Embryonic facial prominence (tissue), 1 donor: ENCODE measurements at regions not wholly inside any gene's neighbourhood (a gene's known extent, or its start where the extent isn't known, plus 50 kb on each side); places are given as distances from the start of the nearest gene placed in this dataset.
"Not testable (repeated sequence)": the region's sequence is repeated elsewhere in the genome, so short reads cannot be mapped to it uniquely, and the experiment has no call there.

Experiments
- DNase-seq: peaks from one replicate; pipeline ENCODE4 v3.0.0-alpha.2; 2016; ENCODE audit errors: extremely low spot score

DNA sequence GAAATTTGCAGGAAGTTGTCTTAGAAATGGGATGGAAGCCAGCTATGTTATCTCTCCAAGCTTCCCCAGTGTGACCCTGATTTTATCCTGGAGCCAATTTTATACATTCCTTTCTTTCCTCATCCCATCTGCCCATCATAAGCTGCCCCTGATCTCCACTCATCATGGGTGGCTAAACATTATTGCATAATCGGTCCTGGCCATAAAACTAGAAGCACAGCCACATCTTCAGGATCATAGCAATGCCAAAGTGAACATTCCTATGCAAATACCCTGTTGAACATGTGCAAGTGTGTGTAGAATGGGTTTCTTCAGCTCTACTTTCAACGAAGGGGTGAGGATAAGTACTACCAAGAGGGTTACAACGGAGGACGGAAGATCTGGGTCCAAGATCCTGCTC lies 50.6 kb upstream of the COG2 start:
- no peak for DNase-seq

- DNase-seq: no peak
These were observed 52.3 kb upstream of the COG2 start for GRCh38 chr1:230589951-230590350.

GRCh38 chr1:230588323-230588746 lies 53.9 kb upstream of the COG2 start:
- DNase-seq: no peak

GRCh38 chr1:230587061-230587460 lies 55.2 kb upstream of the COG2 start:
- no peak for DNase-seq

- no peak for DNase-seq
These were observed 57.6 kb upstream of the COG2 start for GRCh38 chr1:230584660-230585059.

DNA sequence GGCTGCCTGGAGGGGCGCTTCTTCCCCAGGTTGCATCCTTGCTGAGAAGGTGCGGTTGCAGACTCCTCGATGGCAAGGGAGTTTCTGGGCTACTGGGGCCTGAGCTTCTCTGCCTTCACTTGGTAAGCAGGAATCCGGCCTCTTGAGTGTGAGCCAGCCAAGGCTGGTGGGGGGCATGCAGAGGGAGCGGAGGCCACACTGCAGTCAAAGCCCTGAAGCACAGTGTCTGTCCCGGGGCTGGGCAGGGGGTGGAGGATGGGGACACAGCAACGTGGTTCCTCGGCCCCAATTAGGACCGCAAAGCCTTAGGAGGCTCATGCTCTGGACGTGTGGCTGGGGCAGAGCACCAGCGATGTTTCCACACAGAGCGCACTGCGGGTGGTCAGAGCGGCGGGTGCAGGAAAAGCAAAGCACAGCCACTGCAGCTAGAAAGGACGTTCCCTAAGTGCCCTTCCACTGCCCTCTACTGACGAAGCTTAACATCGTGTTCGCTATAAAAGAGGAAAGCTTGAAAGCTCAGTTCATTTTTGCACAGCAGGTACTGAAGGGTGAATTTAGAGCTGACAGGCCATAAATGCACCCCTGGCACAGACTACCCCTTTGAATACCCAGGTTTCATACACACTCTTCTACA lies 60.7 kb upstream of the COG2 start:
- DNase-seq: no peak

GRCh38 chr1:230578616-230579015 lies 63.7 kb upstream of the COG2 start:
- no peak for DNase-seq

- DNase-seq: no peak
These were observed 64.7 kb upstream of the COG2 start for GRCh38 chr1:230577537-230577936.

GRCh38 chr1:230575886-230576500 lies 66.3 kb upstream of the COG2 start:
- no peak for DNase-seq

DNA sequence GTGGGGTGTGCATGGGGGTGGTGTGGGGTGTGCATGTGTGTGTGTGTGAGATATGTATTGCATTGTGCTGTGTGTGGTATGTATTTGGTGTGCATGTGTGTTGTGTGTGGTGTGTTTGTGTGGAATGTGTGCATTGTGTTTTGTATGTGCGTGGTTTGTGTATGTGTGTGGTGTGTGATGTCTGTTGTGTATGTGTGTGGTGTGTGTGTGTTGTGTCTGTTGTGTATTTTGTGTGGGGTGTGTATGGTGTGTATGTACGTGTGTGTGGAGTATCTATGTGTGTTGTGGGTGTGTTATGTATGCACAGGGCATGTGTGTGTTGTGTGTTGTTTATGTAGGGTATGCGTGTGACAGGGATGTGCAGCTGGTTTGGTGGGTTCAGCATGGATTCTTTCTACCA lies 67.8 kb upstream of the COG2 start:
- DNase-seq: no peak

GRCh38 chr1:230573658-230574057 lies 68.6 kb upstream of the COG2 start:
- DNase-seq: no peak

GRCh38 chr1:230572121-230573105 lies 69.9 kb upstream of the COG2 start:
- DNase-seq: no peak

GRCh38 chr1:230570724-230571360 lies 71.4 kb upstream of the COG2 start:
- DNase-seq: no peak

GRCh38 chr1:230569201-230569600 lies 73.1 kb upstream of the COG2 start:
- no peak for DNase-seq

DNA sequence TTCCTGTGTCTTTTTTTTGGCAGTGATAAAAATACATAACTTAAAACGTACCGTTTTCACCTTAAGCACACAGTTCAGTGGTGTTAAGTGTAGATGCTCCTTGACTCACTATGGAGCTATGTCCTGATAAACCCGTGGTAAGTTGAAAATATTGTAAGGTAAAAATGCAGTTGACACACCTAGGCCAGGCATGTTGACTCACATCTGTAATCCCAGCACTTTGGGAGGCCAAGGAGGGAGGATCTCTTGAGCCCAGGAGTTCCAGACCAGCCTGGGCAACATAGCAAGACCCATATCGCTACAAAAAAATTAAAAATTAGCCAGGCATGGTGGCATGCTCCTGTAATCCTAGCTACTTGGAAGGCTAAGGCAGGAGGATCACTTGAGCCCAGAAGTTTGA lies 73.6 kb upstream of the COG2 start:
- no peak for DNase-seq

DNA sequence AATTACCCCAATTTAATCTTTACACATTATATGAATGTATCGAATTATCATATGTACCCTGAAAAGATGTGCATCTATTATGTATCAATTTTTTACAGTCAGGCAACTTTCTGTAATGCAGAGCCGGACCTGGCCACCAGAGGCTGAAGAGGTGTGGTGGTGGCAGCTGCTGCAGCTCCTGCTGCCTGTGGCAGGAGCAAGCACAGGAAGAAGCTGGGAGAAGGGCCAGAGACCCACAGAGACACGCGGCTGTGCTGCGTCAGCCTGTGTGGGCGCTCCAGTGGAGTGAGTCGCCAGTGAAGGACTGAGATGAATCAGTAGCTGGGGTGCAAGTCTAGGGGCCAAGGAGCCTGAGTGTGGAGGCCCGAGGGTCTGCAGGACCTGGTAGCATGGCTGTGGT lies 74.3 kb upstream of the COG2 start:
- DNase-seq: no peak

DNA sequence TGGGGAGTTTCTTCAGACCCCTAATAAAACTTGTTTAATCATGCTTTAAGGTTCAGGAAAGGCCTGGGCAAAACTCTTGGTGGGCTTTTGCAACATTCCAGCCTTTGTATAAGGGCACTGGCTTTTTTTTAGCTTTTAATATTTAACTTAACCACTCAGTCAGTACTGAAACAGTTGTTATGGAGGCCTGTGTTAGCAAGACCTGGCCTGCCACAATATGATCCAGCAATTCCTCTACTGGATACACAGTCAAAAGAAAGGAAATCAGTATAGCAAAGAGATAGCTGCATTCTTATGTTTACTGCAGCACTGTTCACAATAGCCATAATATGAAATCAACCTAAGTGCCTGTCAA lies 75.1 kb upstream of the COG2 start:
- DNase-seq: no peak

- DNase-seq: not testable (repeated sequence)
These were observed 75.6 kb upstream of the COG2 start for GRCh38 chr1:230566532-230567220.

GRCh38 chr1:230565141-230565540 lies 77.1 kb upstream of the COG2 start:
- DNase-seq: no peak

GRCh38 chr1:230563591-230563990 lies 78.7 kb upstream of the COG2 start:
- no peak for DNase-seq

DNA sequence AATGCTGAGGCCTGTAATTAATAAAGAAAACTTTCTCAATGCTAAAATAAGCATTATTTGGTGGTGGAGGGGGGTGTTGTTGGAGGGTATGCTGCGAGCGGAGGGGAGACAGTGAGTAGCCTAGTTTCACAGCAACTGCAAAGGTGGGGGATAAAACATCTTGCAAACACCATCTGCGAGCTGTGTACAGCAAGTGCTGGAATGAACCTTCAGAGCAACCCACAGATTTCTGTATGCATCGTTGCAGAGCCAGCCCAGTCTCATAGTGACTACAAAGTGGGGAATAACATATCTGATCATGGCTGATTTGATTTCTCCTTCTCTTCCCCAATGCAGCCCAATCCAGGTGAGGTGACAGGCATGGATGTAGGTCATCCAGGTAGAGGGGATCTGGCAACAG lies 80.7 kb upstream of the COG2 start:
- no peak for DNase-seq

DNA sequence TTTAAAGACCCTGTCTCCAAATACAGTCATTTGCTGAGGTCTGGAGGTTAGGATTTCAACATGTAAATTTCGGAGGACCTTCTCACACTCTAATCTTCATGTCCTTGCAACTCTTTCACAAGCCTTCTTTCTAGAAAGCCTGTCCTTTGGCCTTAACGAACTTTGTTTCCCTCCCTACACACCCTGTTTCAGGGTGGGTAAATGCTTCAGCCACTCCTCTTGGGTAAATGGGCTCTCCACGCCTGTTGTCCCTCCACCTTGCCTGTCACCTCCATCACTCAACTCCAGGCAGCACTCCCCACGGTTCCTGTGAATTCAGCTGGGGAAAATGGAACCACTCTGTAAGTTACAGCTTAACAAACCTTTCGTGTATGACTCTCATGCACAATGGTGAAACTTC lies 84.0 kb upstream of the COG2 start:
- no peak for DNase-seq
